Pancreas (tissue), 10 donors: ENCODE measurements at regions not wholly inside any gene's neighbourhood (a gene's known extent, or its start where the extent isn't known, plus 50 kb on each side); places are given as distances from the start of the nearest gene placed in this dataset.

Experiments
- ATAC-seq, 4 donors: fragments of 200-7000 bp; cut with Tn5 transposase; one replicate each; pipeline versions ENCODE4 v1.8.0 to v1.9.1; 2020; ENCODE audit warnings: mild to moderate bottlenecking in 4 of 4, moderate library complexity in 4 of 4
- DNase-seq, 6 donors: peaks; one replicate each; pipeline ENCODE4 v3.0.0-alpha.2; 2020
- FAIRE-seq: peaks from 2 replicates; lab custom pipeline; 2012; peaks lifted over from hg19 to GRCh38; lab: Jason Lieb, UNC
- H3K27ac ChIP-seq, 4 donors: fragments of 200-600 bp; sonication (generic); 1 replicate in 3 of 4; 2 replicates in 1 of 4; pipeline versions ENCODE4 v1.5.0 to v1.8.0; 2020
- H3K27me3 ChIP-seq, 4 donors: fragments of 200-600 bp; one replicate each; pipeline ENCODE4 v1.8.0; 2021
- H3K36me3 ChIP-seq, 3 donors: fragments of 200-600 bp; sonication (generic) in 1 of 3; one replicate each; pipeline versions ENCODE4 v1.5.0 to v1.8.0; 2020 to 2021
- H3K4me1 ChIP-seq, 3 donors: fragments of 200-600 bp; one replicate each; pipeline ENCODE4 v1.8.0; 2021
- H3K4me3 ChIP-seq, 4 donors: fragments of 200-600 bp; sonication (generic) in 2 of 4; one replicate each; pipeline versions ENCODE4 v1.5.0 to v1.8.0; 2020 to 2021
- H3K9me3 ChIP-seq, 4 donors: fragments of 200-600 bp; one replicate each; pipeline ENCODE4 v1.8.0; 2021
- CTCF ChIP-seq, 4 donors: fragments of 200-600 bp; sonication (generic) in 3 of 4; IDR thresholded peaks; one replicate each; pipeline versions ENCODE4 v1.5.0 to v1.8.0; 2021; ENCODE audit warnings: antibody characterized with exemption in 4 of 4
- WGBS, 2 donors: extraction: QIAGEN DNeasy Blood & Tissue Kit; methylation state at CpG; one replicate each; pipeline ENCODE4 v1.1.7; 2013; 5-methylcytosine and 5-hydroxymethylcytosine counted together
- intact Hi-C, 3 donors: fragments of 100-400 bp; cut with DNase I; formaldehyde crosslinking; loops; one replicate each; pipeline versions ENCODE4 v1.11.1 to v1.14.2; 2022
- donor health status: healthy with polysubstance abuse.
- donor health status: DM: no; HTN: no; CAD: no; lungs with moderate emphysema.
- donor health status: DM: no; HTN: no; CAD: no.
- donor health status: control.
- donor health status: control.
- donor health status: Bipolar disorder and iron deficiency.
- donor health status: DM: yes; HTN: yes; CAD: no.
- donor health status: DM: no; HTN: no; CAD: no.
- donor health status: DM: no; HTN: no; CAD: no.
- donor health status: DM: yes; HTN: yes; CAD: no.

GRCh38 chr1:38204698-38205097 lies 158.1 kb upstream of the POU3F1 start:
- Histone ChIP-seq H3K36me3 (no peaks in the 10 kb centered on the region), H3K4me3 (no peak overlapping the region), H3K27ac (no peak overlapping the region), H3K9me3 (no peaks in the 10 kb centered on the region), H3K4me1 (no peaks in the 10 kb centered on the region), H3K27me3 (no peaks in the 10 kb centered on the region)
- intact Hi-C loops = no loop called here
- WGBS, 2 donors = 57 to 65% methylated on average over 3 of the region's 3 CpGs
- TF ChIP-seq CTCF (IDR thresholded peaks at IDR 0.05) = no peak
- DNase-seq (no peak), ATAC-seq (no peak), FAIRE-seq (no peak)

- TF ChIP-seq CTCF (IDR thresholded peaks at IDR 0.05) = no peak
- no peak overlapping the region for H3K27ac ChIP-seq
- FAIRE-seq (no peak), DNase-seq (no peak), ATAC-seq (no peak)
- H3K27me3 ChIP-seq = no peaks in the 10 kb centered on the region
- no peaks in the 10 kb centered on the region for H3K9me3 ChIP-seq
- intact Hi-C loops = no loop called here
- H3K4me1 ChIP-seq = no peaks in the 10 kb centered on the region
- no peak overlapping the region for H3K4me3 ChIP-seq
- H3K36me3 ChIP-seq = no peaks in the 10 kb centered on the region
- WGBS, 2 donors = 38 to 42% methylated on average over 4 of the region's 4 CpGs
Observed at GRCh38 chr1:38203441-38203840, 156.8 kb upstream of the POU3F1 start.

GRCh38 chr1:38201431-38201830 lies 154.8 kb upstream of the POU3F1 start:
- no peaks in the 10 kb centered on the region for H3K9me3 ChIP-seq
- DNase-seq (no peak), FAIRE-seq (no peak), ATAC-seq (no peak)
- H3K27me3 ChIP-seq = no peaks in the 10 kb centered on the region
- no peaks in the 10 kb centered on the region for H3K36me3 ChIP-seq
- intact Hi-C loops = no loop called here
- no peak for TF ChIP-seq CTCF (IDR thresholded peaks at IDR 0.05)
- no peaks in the 10 kb centered on the region for H3K4me1 ChIP-seq
- 19 to 36% methylated on average over 1 of the region's 1 CpG for WGBS, 2 donors
- no peak overlapping the region for H3K4me3 ChIP-seq
- no peak overlapping the region for H3K27ac ChIP-seq

- WGBS, 2 donors = 77 to 81% methylated on average over 2 of the region's 2 CpGs
- DNase-seq = no peak
Observed at GRCh38 chr1:38198621-38199020, 152.0 kb upstream of the POU3F1 start.

GRCh38 chr1:38198099-38198498 lies 151.5 kb upstream of the POU3F1 start:
- no peak for ATAC-seq

More at GRCh38 chr1:38198621-38199020, 152.0 kb upstream of the POU3F1 start:
- FAIRE-seq (no peak), ATAC-seq (no peak)
- Histone ChIP-seq H3K27me3 (no peaks in the 10 kb centered on the region), H3K36me3 (no peaks in the 10 kb centered on the region), H3K9me3 (no peaks in the 10 kb centered on the region), H3K4me1 (no peaks in the 10 kb centered on the region), H3K4me3 (no peak overlapping the region), H3K27ac (no peak overlapping the region)
- no peak for TF ChIP-seq CTCF (IDR thresholded peaks at IDR 0.05)
- intact Hi-C loops = no loop called here

More at GRCh38 chr1:38198099-38198498, 151.5 kb upstream of the POU3F1 start:
- 77 to 88% methylated on average over 6 of the region's 6 CpGs for WGBS, 2 donors
- no peaks in the 10 kb centered on the region for H3K36me3 ChIP-seq
- FAIRE-seq (no peak), DNase-seq (no peak)
- H3K4me3 ChIP-seq = no peak overlapping the region
- no peaks in the 10 kb centered on the region for H3K9me3 ChIP-seq
- H3K27me3 ChIP-seq = no peaks in the 10 kb centered on the region
- no peak for TF ChIP-seq CTCF (IDR thresholded peaks at IDR 0.05)
- intact Hi-C loops = no loop called here
- H3K27ac ChIP-seq = no peak overlapping the region
- no peaks in the 10 kb centered on the region for H3K4me1 ChIP-seq
